ENCODE measurements at regions not wholly inside any gene's neighbourhood (a gene's known extent, or its start where the extent isn't known, plus 50 kb on each side); places are given as distances from the start of the nearest gene placed in this dataset.

DNA sequence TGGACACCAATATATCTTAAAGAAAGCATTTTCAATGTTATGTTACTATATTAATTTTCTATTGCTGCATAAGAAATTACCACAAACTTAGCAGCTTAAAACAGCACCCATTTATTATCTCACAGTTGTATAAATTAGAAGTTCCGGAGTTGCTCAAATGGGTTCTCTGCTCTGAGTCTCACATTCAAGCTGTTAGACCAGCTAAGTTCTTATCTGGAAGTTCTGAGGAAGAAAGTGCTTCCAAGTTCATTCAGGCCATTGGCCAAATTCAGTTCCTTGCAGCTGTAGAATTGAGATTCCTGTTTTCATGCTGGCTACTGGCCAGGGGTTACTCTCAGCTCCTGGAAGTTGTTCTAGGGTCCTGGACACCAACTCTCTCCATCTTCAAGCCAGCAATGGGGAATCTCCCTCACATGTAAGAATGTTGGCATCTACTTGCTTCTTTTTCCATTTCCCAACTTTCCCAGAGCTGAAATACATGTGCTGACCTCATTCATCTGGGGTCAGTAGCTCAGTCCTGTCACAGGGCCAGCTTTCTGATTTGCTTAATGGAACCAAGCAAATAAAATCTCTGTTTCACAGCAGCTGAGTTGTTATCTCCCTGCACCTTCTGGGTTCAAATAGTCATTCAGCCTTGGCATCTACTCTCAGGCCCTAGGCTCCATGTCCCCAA is 99.6 kb upstream of the INTU start:
- no peak for TF ChIP-seq MYNN (CRISPR knock-in tag; IDR thresholded peaks at IDR 0.05; ENCODE audit: low read depth)
- TF ChIP-seq, protein P1, sequence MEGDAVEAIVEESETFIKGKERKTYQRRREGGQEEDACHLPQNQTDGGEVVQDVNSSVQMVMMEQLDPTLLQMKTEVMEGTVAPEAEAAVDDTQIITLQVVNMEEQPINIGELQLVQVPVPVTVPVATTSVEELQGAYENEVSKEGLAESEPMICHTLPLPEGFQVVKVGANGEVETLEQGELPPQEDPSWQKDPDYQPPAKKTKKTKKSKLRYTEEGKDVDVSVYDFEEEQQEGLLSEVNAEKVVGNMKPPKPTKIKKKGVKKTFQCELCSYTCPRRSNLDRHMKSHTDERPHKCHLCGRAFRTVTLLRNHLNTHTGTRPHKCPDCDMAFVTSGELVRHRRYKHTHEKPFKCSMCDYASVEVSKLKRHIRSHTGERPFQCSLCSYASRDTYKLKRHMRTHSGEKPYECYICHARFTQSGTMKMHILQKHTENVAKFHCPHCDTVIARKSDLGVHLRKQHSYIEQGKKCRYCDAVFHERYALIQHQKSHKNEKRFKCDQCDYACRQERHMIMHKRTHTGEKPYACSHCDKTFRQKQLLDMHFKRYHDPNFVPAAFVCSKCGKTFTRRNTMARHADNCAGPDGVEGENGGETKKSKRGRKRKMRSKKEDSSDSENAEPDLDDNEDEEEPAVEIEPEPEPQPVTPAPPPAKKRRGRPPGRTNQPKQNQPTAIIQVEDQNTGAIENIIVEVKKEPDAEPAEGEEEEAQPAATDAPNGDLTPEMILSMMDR (CRISPR knock-in tag; IDR thresholded peaks at IDR 0.05): no peak
- no peak for TF ChIP-seq FIP1L1 (IDR thresholded peaks at IDR 0.05; ENCODE audit: borderline replicate concordance, insufficient read depth, low read depth, low read length)
- no peak for TF ChIP-seq RAD21 (CRISPR knock-in tag; IDR thresholded peaks at IDR 0.05)
- no peak for TF ChIP-seq POLR2AphosphoS5 (IDR thresholded peaks at IDR 0.05; ENCODE audit: low read depth, low read length)
- TF ChIP-seq, protein P2, sequence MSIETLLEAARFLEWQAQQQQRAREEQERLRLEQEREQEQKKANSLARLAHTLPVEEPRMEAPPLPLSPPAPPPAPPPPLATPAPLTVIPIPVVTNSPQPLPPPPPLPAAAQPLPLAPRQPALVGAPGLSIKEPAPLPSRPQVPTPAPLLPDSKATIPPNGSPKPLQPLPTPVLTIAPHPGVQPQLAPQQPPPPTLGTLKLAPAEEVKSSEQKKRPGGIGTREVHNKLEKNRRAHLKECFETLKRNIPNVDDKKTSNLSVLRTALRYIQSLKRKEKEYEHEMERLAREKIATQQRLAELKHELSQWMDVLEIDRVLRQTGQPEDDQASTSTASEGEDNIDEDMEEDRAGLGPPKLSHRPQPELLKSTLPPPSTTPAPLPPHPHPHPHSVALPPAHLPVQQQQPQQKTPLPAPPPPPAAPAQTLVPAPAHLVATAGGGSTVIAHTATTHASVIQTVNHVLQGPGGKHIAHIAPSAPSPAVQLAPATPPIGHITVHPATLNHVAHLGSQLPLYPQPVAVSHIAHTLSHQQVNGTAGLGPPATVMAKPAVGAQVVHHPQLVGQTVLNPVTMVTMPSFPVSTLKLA (IDR thresholded peaks at IDR 0.05): no peak
- TF ChIP-seq, protein P3, sequence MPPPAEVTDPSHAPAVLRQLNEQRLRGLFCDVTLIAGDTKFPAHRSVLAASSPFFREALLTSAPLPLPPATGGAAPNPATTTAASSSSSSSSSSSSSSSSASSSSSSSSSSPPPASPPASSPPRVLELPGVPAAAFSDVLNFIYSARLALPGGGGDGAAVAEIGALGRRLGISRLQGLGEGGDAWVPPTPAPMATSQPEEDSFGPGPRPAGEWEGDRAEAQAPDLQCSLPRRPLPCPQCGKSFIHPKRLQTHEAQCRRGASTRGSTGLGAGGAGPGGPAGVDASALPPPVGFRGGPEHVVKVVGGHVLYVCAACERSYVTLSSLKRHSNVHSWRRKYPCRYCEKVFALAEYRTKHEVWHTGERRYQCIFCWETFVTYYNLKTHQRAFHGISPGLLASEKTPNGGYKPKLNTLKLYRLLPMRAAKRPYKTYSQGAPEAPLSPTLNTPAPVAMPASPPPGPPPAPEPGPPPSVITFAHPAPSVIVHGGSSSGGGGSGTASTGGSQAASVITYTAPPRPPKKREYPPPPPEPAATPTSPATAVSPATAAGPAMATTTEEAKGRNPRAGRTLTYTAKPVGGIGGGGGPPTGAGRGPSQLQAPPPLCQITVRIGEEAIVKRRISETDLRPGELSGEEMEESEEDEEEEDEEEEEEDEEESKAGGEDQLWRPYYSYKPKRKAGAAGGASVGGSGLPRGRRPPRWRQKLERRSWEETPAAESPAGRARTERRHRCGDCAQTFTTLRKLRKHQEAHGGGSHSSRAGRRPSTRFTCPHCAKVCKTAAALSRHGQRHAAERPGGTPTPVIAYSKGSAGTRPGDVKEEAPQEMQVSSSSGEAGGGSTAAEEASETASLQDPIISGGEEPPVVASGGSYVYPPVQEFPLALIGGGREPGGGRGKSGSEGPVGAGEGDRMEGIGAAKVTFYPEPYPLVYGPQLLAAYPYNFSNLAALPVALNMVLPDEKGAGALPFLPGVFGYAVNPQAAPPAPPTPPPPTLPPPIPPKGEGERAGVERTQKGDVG (CRISPR knock-in tag; IDR thresholded peaks at IDR 0.05; ENCODE audit: borderline replicate concordance): no peak
